GM19324 (cell line): ENCODE measurements at regions not wholly inside any gene's neighbourhood (a gene's known extent, or its start where the extent isn't known, plus 50 kb on each side); places are given as distances from the start of the nearest gene placed in this dataset.

Experiments used
- ATAC-seq: cut with Tn5 transposase; IDR thresholded peaks from one replicate; pipeline ENCODE4 v1.9.1; 2021; ENCODE audit warnings: mild to moderate bottlenecking, moderate library complexity; ENCODE audit not compliant: unreplicated experiment, low FRiP score

DNA sequence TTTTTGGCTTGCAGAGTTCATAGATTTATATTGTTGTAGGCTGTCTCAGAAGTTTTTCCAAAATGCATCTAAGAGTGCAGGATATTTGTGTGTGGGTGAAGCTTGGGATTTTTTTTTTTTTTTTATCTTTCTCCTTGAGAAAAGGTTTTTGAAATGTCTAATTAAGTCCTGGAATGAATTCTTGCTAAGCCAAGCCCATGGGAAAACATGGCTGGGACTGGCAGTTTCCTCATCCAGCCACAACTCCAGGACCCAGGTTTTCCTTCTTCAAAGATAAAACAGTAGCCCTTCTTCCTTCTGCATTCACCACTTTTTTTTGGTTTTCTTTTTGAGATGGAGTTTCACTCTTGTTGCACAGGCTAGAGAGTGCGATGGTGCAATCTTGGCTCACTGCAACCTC lies 242.5 kb upstream of the JAG1 start:
- ATAC-seq, result no peak

- ATAC-seq, result no peak
These were observed 244.0 kb upstream of the JAG1 start for GRCh38 chr20:10917826-10918225.

DNA sequence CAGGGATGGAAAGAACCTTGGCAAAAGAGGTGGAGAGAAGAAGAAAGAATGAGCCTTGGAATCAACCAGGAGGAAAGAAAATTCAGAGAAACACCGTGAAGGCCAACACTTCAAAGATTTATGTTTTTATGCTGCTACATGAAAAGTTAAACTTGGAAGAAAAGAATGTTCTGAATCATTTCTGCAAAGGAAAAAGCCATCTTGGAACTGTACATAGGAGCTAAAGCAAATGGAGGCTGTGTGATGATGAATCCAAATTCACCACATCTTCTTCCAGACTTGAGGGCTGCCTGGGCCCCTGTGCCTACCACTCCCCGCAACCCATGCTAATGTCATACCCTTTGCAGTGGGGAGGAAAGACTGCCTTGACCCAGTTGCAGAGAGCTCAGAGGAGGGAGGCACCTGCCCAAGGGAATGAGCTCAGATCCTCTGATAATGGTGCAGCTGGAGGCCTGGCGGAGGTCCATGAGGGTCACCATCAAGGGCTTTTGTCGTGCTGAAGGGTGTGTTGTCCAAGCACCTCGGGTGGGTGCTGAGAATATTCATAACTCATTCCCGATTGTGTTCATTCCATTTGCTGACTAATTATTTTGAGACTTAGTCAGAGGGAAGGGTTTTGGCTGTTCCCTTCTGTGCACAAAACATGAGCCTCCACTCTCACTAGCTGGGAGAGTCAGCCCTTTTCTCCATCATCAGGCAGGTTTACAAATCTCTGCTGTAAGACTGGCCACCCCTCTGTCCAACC lies 245.8 kb upstream of the JAG1 start:
- ATAC-seq, result no peak

GRCh38 chr20:10920396-10920795 lies 246.6 kb upstream of the JAG1 start:
- ATAC-seq, result no peak

DNA sequence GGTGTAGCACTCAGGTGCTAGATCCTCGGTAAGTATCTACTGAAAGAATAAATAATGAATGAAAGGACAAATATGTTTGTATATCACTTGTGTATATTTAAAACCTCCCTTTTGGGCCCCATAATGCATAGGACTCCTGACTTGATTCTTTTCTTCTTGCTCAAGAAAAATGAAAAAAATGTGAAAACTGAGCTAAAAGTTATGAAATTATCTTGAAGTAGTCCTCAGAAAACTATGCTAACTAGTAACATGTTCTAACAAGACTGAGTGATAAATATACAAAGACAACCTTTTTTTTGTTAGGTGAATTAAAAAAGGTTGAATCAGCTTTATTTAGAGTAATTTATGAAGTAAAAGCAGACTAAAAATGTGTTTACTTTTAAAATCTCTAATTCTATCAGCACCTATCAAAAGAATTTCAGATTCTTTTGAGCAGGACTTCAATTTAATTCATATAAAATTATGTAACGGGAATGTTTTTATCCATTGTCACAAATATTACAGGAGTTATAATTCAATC lies 247.8 kb upstream of the JAG1 start:
- ATAC-seq, result no peak

DNA sequence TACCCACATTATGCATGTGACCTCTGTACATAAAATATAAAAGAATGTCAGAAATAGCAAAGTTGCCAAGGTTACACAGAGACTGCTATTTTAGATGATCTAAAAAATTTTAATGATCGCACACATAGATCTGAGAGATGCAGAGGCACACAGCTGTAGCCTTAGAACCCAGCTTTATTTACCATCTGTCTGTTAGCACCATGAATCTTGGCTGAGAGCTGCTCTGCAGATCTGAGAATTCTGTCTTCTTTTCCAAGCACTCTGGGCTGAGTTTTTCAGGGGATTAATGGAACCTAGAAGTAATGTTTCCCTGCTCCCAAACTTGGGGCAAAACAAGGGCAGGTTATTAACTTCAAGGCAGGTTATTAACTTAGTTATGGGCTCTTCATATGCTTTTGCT lies 248.7 kb upstream of the JAG1 start:
- ATAC-seq, result no peak

DNA sequence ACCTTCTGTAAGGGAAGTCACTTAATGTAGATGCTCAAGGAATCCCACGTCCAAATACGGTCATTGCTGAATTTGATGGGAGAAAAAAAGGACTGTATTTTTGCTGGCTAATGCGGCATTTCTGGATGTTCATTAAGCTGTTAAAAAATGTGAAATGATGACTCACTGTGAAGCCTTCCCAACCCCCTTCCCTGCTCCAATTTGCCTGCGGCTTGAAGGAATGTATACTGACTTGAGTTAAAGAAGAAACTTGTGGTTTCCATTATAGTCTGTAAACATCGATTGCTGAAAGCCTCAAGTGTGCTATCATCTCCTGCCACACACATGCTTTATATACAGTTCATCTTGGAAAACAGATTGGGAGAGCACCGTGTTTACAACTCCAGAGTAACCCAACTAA lies 249.1 kb upstream of the JAG1 start:
- no peak for ATAC-seq

DNA sequence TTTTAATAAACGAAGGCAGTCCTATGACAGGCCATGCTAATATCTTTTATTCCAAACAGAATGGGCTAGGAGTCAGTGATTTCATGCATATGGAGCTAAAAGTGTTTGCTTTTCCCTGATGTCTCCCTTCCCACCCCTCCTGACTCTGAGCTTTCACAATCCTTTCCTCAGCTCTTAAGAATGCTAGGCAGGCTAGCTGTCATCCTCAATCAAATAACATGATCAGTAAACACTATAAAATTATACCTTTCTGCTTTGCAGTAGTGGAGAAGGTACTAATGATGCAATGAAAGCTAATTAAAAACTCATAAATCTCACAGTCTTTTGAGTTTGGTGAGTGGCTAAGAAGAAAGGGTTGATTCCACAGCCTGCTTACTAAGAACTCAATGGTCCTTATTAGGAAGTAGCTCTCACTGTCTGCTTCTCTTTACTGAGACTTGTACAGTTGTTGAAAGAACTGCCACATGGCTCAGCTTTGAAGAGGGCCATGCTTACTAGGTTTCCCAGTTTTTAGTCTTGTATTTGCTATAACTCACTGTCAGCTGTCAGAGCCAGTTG lies 250.9 kb upstream of the JAG1 start:
- ATAC-seq, result no peak

DNA sequence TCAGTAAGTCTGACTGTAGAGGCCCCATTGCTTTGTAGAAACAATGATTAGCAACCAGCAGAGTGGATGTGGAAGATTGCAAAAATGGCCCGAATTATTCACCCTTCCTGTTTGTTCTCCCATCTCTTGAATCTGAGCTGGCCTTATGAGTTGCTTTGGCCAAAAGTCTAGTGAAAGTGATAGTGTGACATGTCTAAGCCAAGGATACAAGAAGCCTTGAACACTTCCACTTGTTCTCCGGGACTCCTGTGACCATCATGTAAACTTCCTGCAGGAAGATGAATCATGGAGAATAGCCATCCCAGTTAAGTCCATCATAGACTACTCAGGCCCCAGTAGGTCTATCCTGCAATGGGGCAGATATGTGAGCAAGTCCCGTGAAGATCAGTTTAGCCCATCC lies 252.0 kb upstream of the JAG1 start:
- no peak for ATAC-seq

- ATAC-seq, result no peak
These were observed 253.3 kb upstream of the JAG1 start for GRCh38 chr20:10927011-10927583.

DNA sequence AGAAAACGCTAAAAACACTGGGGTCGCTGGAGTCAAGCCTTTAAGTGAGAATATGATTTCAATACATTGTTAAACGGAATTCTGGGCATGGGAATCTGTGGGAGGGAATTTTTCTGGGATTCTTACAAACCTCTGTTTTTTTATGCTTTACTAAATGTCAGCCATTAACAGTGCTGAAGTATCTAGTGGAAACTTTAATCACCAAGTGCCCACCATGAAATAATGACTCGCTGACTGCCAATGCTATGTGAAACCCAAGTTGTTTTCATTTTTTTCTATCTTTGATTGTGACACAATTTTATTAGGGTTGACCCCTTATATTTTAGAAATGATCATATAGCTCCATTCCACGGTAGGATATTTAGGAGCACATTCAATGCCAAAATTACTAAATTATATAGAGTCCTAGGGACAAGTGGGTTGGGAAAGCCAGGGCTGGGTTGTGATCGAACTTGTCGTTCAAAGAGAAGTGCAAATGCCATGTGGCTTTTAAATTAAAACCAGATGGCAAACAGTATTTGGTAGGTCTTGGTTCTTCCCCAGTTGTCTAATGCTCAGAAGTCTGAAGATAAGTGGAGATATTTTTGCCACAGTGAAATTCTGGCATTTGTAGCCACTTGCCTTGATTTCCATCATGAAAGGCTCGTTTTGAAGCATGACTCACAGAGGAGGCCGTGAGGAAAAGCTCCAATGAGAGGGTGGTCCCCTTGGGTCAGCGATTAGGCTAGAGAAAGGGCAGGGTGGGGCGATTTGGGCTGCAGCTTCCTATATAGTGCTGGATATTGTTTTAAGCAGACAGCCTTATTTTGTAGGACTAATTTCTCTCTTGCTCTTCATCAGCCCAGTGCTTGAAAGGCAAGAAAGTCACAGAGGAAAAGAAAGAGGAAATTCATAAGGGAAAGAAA lies 254.4 kb upstream of the JAG1 start:
- ATAC-seq, result no peak

- no peak for ATAC-seq
These were observed 255.1 kb upstream of the JAG1 start for GRCh38 chr20:10928841-10929421.

- no peak for ATAC-seq
These were observed 262.0 kb upstream of the JAG1 start for GRCh38 chr20:10935658-10936402.

GRCh38 chr20:10936786-10937185 lies 263.0 kb upstream of the JAG1 start:
- no peak for ATAC-seq

DNA sequence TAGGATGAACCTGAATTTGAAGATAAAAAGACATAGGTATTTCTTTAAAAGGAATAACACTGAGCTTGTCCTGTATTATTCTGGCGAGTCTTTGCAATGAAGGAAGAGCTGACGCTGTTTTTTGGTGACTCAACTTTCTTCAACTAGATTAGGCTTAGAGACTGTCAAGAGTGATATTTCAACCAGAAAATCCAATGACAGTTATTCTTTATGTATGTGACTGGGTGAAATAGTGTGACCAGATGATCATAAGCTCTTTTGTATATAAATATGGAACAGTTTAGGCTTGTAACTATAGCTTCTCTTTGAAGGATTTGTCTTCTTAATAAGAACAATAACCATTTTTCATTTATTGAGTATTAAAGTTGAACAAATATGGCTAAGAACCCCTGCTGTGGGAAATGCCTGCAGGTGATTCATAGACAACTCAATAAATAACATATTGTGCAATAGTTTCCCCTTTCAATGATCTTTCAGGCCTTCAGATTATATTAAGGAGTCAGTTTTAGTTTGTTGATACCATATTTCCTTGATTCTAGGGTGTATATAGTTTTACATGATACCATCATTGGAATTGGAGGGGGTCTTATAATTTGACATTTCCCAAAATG lies 265.6 kb upstream of the JAG1 start:
- no peak for ATAC-seq

GRCh38 chr20:10940941-10941340 lies 267.1 kb upstream of the JAG1 start:
- peak; percentile 93 for ATAC-seq

- no peak for ATAC-seq
These were observed 270.0 kb upstream of the JAG1 start for GRCh38 chr20:10943686-10944265.

DNA sequence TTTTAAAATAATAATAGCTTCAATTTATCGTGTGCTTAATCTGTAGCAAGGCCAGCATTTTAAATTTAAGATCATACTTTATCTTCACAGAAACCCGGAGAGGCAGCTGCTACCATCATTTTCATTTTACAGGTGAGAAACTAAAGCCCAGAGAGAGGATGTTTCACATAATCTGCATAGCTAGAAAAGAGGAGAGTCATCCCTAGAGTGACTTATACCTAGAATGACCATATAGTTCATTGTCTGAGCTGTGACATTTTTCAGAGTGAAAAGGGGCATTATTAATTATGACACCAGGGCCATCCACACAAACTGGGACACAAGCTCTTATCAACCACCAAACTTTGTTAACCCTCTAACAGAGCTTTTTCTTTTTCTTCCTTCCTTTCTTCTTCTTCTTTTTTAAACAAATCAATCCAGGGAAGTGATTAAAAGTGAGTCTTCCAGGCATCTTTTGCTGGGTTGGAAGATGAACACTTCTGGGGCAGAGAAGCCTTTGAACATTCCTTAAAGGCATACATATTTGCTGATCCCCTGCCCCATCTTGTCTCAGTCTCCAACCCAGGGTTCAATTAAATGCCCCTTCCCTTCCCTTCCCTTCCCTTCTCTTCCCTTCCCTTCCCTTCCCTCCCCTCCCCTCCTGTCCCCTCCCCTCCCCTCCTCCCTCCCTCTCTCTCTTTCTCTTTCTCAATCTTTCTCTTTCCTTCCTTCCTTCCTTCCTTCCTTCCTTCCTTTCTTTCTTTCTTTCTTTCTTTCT lies 272.5 kb upstream of the JAG1 start:
- no peak for ATAC-seq
